Muscle of back (tissue), 3 donors: ENCODE measurements at regions not wholly inside any gene's neighbourhood (a gene's known extent, or its start where the extent isn't known, plus 50 kb on each side); places are given as distances from the start of the nearest gene placed in this dataset.
"Not testable (repeated sequence)": the region's sequence is repeated elsewhere in the genome, so short reads cannot be mapped to it uniquely, and the experiment has no call there.

Experiments
- DNase-seq, 3 donors: peaks; one replicate each; pipeline versions ENCODE4 v3.0.0 to v3.0.0-alpha.2; 2013

GRCh38 chr4:49227941-49228340 lies 241.9 kb downstream of the CWH43 start:
- DNase-seq, result not testable (repeated sequence)

GRCh38 chr4:49229243-49229642 lies 243.2 kb downstream of the CWH43 start:
- DNase-seq, result not testable (repeated sequence)

DNA sequence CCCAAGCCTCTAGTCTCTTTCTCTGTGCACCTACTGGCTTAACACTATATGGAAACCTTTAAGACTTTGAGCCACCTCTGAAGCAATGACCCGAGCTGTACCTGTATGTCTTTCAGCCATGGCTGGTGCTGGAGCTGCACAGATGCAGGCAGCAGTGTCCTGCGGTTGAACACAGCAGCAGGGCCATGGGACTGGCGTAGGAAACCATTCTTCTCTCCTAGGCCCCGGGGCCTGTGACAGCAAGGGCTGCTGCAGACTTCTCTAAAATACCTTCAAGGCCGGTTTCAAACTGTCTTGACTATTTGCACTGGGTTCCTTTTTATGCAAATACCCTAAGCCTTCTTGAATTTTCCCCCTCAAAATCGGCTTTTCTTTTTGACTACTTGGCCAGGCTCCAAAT lies 243.6 kb downstream of the CWH43 start:
- not testable (repeated sequence) for DNase-seq

GRCh38 chr4:49233346-49233745 lies 247.3 kb downstream of the CWH43 start:
- not testable (repeated sequence) for DNase-seq

DNA sequence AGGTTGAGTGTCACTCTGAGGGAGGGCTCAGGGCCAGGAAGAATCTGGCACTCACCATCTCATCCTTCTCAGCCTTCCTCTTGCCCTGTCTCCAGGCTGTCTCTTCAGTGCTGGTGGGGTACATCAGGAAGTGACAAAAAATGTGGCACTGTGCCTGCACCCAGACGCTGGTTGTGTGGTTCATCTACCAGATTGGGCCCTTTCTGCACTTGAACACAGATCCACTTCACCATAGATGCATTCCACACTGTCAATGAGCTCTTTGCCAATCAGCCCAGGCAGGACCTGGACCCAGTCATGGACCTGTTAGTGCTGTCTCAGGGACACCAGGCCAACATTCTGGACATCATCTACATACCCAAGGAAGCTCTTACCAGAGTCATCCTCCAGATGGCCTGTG lies 247.7 kb downstream of the CWH43 start:
- DNase-seq, result not testable (repeated sequence)

DNA sequence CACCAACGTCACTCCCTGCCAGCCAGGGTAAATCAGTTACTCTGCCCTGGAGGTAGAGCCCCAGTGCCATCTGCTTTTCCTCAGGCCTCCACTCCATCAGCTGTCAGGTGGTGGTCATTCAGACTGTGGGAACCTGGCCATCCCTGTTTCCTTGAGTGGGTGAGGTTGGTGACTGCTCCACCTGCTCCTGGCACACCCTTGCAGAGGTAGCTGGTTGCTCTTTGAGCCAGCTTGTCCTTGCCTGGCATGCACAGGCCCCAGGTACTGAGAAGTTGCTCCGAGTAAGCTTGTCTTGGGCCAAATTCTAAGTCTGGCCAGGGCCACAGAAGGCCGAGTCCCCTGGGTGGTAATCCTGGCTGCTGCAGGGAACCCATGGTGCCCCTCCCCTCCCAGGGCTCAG lies 248.3 kb downstream of the CWH43 start:
- DNase-seq, result not testable (repeated sequence)

GRCh38 chr4:49235413-49236160 lies 249.5 kb downstream of the CWH43 start:
- DNase-seq, result not testable (repeated sequence)

- DNase-seq, result not testable (repeated sequence)
Observed at GRCh38 chr4:49236474-49236873, 250.4 kb downstream of the CWH43 start.

GRCh38 chr4:49241295-49241694 lies 255.2 kb downstream of the CWH43 start:
- DNase-seq, result not testable (repeated sequence)

DNA sequence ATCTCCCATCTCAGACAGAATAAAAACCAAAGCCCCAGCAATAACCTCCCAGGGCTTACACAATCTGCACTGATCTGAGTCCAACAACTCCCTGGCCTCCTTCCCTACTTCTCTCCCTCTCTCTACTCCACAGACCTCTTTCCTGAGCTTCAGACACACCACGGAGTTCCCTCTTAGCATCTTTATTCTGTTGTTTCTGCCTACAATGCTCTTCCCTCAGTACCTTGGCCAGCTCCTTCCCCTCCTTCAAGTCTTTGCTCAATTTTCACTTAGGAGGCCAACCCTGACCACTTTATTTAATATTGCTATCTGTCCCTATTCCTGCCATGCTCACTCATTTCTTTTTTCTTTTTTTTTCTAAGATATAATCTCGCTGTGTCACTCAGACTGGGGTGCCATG lies 276.7 kb downstream of the CWH43 start:
- not testable (repeated sequence) for DNase-seq

DNA sequence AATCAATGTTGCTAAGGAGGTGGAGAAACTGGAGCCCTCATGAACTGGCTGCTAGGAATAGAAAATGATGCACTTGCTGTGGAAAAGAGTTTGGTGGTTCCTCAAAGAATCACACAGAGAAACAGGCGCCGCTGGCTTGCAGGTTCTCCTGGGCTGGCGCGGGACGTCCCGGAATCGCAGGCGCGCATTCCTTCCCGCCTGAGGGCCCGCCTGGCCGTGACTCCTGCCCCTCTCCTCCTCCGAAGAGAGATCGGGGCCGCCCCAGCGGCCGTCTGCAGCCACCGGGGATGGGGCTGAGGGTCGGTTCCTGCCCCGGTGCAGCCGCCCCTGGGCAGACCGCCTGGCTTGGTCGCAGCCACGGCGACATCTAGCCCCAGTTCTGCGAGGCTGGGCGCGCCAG lies 284.4 kb downstream of the CWH43 start:
- not testable (repeated sequence) for DNase-seq

DNA sequence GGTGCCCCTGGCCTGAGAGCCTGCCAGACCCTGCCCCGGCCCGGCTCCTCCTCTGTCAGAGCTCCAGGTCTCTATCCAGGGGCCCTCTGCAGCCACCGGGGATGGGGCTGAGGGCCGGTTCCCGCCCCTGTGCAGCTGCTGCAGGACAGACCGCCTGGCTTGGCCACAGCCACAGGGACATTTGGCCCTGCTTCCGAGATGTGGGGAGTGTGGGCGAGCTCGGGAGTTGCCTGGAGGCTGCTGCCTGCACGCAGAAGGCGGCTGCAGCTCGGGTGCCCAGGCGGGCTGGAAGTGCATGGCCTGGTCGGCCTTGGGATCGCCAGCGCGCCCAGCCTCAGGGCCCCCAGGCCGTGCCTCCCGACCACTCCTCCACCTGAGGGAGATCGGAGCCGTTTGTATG lies 284.8 kb downstream of the CWH43 start:
- not testable (repeated sequence) for DNase-seq

GRCh38 chr4:49285905-49286304 lies 299.8 kb downstream of the CWH43 start:
- DNase-seq, result not testable (repeated sequence)

DNA sequence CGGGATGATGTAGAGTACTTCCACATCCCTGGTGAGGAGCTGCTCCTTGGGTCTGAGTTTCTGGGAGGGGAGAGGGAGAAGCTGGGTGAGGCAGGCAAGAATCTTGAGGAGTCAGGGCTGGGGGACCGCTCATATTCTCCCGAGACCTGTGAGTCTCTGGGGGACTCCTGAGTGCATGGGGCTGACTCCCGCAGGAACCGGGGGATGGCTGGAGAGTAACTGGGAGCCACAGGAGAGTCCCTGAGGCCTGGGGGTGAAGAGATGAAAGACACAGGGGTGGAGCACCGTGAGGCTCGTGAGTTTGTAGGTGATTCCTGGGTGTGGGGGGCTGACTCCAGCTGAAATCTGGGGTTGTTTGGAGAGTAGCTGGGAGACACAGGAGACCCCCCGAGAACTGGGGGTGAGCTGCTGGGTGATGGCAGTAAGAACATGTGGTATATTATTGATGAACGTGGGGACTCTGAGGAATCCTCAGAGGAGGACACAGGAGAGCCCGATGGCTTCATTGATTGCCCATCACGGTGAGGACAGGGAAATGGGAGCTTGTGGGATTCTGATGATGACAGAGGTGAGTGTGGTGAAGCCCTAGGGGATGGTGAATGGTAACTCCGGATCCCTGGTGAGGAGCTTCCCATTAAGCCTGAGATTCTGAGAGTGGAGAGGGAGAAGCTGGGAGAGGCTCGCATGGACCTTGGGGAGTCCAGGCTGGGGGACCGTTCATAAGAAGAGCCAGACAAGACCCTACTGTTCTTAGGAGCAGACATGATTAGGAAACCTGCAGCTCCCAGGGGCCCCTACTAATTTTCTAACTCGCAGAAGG lies 301.1 kb downstream of the CWH43 start:
- DNase-seq, result not testable (repeated sequence)

DNA sequence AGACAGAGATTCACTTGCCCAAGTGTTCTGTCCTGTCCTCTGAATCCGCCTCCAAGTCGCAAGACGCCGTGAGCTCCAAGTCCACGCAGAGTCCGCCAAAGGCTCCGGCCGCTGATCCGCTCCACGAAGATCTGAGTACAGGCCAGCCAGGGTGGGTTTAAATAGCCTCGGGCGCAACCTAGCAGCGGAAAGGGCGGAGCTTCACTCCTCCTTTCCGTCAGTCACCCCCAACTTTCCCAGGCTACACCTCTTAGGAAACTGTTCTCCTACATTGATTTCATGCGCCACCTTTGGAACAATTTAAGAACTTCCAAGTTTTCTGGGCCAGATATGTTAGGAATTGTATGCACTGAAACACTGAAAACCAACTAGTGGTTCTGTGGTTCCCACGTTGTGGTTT lies 301.8 kb downstream of the CWH43 start:
- DNase-seq, result not testable (repeated sequence)

DNA sequence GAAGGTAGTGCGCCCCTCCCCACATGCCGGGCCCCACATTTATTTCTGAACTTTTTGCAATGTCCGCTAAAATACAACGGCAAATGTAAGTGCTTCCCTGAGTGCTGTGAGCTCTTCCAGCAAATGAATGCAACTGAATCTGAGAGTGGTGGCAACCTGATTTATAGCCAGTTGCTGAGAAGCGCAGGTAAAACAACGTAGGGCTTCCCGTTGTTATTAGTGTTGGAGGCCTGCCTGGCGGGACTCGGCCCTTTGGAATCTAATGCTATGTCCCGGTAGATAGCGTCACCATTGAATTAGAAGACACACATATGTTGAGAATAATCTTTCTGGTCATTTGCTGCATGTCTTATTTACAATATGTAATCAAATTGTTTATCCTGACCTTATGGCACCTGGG lies 302.7 kb downstream of the CWH43 start:
- not testable (repeated sequence) for DNase-seq

DNA sequence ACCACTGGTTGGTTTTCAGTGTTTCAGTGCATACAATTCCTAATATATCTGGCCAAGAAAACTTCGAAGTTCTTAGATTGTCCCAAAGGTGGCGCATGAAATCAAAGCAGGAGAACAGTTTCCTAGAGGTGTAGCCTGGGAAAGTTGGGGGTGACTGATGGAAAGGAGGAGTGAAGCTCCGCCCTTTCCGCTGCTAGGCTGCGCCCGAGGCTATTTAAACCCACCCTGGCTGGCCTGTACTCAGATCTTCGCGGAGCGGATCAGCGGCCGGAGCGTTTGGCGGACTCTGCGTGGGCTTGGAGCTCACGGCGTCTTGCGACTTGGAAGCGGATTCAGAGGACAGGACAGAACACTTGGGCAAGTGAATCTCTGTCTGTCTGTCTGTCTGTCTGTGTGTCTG lies 328.7 kb downstream of the CWH43 start:
- DNase-seq, result not testable (repeated sequence)

DNA sequence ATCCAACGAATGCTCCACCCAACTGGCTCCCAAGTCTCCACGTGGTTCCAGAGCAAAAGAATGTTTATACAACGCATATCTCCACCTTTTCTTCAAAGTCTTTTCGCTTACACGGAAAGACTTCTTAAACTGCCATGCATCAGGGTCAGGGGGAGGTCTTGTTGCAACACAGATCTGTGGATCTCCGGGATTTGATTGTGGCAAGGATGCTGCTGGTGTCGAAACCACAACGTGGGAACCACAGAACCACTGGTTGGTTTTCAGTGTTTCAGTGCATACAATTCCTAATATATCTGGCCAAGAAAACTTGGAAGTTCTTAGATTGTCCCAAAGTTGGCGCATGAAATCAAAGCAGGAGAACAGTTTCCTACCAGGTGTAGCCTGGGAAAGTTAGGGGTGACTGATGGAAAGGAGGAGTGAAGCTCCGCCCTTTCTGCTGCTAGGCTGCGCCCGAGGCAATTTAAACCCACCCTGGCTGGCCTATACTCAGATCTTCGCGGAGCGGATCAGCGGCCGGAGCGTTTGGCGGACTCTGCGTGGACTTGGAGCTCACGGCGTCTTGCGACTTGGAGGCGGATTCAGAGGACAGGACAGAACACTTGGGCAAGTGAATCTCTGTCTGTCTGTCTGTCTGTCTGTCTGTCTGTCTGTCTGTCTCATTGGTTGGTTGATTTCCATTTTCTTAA lies 334.8 kb downstream of the CWH43 start:
- not testable (repeated sequence) for DNase-seq

DNA sequence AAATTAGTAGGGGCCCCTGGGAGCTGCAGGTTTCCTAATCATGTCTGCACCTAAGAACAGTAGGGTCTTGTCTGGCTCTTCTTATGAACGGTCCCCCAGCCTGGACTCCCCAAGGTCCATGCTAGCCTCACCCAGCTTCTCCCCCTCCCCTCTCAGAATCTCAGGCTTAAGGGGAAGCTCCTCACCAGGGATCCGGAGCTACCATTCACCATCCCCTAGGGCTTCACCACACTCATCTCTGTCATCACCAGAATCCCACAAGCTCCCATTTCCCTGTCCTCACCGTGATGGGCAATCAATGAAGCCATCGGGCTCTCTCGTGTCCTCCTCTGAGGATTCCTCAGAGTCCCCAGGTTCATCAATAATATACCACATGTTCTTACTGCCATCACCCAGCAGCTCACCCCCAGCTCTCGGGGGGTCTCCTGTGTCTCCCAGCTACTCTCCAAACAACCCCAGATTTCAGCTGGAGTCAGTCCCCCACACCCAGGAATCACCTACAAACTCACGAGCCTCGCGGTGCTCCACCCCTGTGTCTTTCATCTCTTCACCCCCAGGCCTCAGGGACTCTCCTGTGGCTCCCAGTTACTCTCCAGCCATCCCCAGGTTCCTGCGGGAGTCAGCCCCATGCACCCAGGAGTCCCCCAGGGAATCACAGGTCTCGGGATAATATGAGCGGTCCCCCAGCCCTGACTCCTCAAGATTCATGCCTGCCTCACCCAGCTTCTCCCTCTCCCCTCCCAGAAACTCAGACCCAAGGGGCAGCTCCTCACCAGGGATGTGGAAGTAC lies 335.6 kb downstream of the CWH43 start:
- DNase-seq, result not testable (repeated sequence)

DNA sequence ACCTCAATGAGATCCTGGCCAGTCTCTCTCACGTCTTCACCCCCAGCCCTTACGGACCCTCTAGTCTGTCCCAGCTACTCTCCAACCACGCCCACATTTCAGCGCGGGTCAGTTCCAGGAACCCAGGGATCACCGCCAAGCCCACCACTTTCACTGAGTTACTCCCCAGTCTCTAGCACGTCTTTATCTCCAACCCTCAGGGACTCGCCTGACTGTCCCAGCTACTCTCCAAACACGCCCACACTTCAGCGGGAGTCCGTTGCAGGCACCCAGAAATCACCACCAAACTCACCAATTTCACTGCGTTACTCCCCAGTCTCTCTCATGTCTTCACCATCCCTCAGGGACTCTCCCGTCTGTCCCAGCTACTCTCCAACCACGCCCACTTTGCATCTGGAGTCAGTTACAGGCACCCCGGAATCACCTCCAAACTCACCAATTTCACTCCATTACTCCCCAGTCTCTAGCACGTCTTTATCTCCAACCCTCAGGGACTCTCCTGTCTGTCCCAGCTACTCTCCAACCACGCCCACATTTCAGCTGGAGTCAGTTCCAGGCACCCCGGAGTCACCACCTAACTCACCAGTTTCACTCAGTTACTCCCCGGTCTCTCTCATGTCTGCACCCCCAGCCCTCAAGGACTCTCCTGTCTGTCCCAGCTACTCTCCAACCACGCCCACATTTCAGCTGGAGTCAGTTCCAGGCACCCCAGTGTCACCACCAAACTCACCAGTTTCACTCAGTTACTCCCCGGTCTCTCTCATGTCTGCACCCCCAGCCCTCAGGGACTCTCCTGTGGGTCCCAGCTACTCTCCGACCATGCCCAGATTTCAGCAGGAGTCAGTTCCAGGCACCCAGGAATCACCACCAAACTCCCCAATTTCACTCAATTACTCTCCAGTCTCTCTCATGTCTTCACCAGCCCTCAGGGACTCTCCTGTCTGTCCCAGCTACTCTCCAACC lies 336.8 kb downstream of the CWH43 start:
- DNase-seq, result not testable (repeated sequence)
